Smooth muscle cell (in vitro differentiated cells): ENCODE measurements at regions not wholly inside any gene's neighbourhood (a gene's known extent, or its start where the extent isn't known, plus 50 kb on each side); places are given as distances from the start of the nearest gene placed in this dataset.

Experiments
- DNase-seq: peaks from one replicate; lab custom pipeline; 2025; ENCODE audit not compliant: unreplicated experiment; lab: John Stamatoyannopoulos, UW
- H2AFZ ChIP-seq: fragments of 200-600 bp; sonication (generic); 2 replicates; pipeline ENCODE4 v1.6.0; 2016; ENCODE audit warnings: antibody characterized with exemption, low read depth, mild to moderate bottlenecking
- H3F3A ChIP-seq: fragments of 200-600 bp; sonication (generic); 2 replicates; pipeline ENCODE4 v1.6.0; 2017; ENCODE audit warnings: antibody characterized with exemption, low read depth
- H3K27ac ChIP-seq: fragments of 200-600 bp; sonication (generic); 2 replicates; pipeline ENCODE4 v1.5.1; 2016; ENCODE audit warnings: low read depth, mild to moderate bottlenecking
- H3K27me3 ChIP-seq: fragments of 200-600 bp; sonication (generic); 2 replicates; pipeline ENCODE4 v1.6.1; 2016; ENCODE audit warnings: low read depth, mild to moderate bottlenecking
- H3K36me3 ChIP-seq: fragments of 200-600 bp; sonication (generic); 2 replicates; pipeline ENCODE4 v1.5.1; 2016; ENCODE audit warnings: low read depth
- H3K4me1 ChIP-seq: fragments of 200-600 bp; sonication (generic); 2 replicates; pipeline ENCODE4 v1.5.1; 2016; ENCODE audit warnings: low read depth
- H3K4me2 ChIP-seq: fragments of 200-600 bp; sonication (generic); 2 replicates; pipeline ENCODE4 v1.6.0; 2016; ENCODE audit warnings: mild to moderate bottlenecking
- H3K4me3 ChIP-seq: fragments of 200-600 bp; sonication (generic); 2 replicates; pipeline ENCODE4 v1.5.1; 2016; ENCODE audit warnings: mild to moderate bottlenecking
- H3K79me2 ChIP-seq: fragments of 200-600 bp; sonication (generic); 2 replicates; pipeline ENCODE4 v1.6.0; 2016; ENCODE audit warnings: low read depth, mild to moderate bottlenecking
- H3K9ac ChIP-seq: fragments of 200-600 bp; sonication (generic); 2 replicates; pipeline ENCODE4 v1.6.0; 2016; ENCODE audit warnings: low read depth
- H3K9me3 ChIP-seq: fragments of 200-600 bp; sonication (generic); replicated peaks from 2 replicates; pipeline ENCODE4 v1.5.1; 2016; ENCODE audit warnings: low read depth
- H4K20me1 ChIP-seq: fragments of 200-600 bp; sonication (generic); 2 replicates; pipeline ENCODE4 v1.6.0; 2016; ENCODE audit warnings: low read depth
- WGBS: methylation state at CpG from one replicate; pipeline ENCODE4 v1.1.7; 2016; ENCODE audit warnings: low lambda C conversion rate; 5-methylcytosine and 5-hydroxymethylcytosine counted together
- TF ChIP-seq, protein P1 (sequence below): fragments of 200-600 bp; sonication (generic); IDR thresholded peaks from 2 replicates; pipeline ENCODE4 v1.5.1; 2017; ENCODE audit warnings: borderline replicate concordance, mild to moderate bottlenecking, antibody characterized with exemption; ENCODE audit not compliant: insufficient read depth, poor library complexity, severe bottlenecking

DNA sequence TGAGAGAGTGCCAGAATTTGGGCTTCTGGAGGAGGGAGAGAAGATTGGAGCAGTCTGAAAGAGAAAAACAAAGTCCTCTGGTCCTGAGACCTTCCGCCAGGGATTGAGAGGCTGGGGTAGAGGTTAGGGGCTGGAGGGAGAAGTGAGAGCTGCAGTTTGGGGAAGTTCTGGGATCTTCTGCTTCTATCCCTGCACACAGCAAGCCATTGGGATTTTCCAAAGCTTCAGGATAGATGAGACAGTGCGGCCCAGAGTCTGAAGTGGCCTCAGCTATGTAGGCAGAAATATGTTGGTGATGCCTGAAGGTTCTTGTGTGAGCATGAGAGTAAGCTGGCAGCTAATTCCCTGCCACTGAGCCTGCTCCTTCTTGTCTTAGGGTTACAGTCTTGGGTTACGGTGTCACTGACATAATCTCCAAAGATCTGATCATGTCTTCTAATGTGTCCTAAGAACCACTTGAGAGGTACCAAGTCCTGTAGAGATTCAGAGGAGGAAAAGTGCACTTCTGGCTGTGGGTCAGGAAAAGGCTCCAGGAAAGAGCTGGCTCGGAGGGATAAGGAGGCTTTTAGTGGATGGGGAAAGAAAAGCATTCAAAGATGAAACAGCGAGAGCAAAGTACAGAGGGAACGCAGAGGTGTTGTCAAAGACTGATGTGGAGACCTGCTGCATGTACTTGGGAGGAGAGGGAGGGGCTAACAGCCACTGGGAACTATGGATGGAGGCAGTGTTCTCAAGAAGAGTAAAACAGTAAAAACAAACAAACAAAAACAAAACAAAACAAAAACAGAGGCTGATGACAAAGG, 131.1 kb upstream of the MYLIP start:
- H2AFZ ChIP-seq: no peak overlapping the region
- H3F3A ChIP-seq: no peaks in the 10 kb centered on the region
- 65% methylated on average over 6 of the region's 6 CpGs for WGBS
- peaks cover 4% of the 10 kb centered on the region for H3K4me1 ChIP-seq
- H3K4me3 ChIP-seq: no peak overlapping the region
- no peak for DNase-seq
- H3K36me3 ChIP-seq: no peaks in the 10 kb centered on the region
- H3K27ac ChIP-seq: no peak overlapping the region
- H3K27me3 ChIP-seq: no peaks in the 10 kb centered on the region
- TF ChIP-seq, protein P1, sequence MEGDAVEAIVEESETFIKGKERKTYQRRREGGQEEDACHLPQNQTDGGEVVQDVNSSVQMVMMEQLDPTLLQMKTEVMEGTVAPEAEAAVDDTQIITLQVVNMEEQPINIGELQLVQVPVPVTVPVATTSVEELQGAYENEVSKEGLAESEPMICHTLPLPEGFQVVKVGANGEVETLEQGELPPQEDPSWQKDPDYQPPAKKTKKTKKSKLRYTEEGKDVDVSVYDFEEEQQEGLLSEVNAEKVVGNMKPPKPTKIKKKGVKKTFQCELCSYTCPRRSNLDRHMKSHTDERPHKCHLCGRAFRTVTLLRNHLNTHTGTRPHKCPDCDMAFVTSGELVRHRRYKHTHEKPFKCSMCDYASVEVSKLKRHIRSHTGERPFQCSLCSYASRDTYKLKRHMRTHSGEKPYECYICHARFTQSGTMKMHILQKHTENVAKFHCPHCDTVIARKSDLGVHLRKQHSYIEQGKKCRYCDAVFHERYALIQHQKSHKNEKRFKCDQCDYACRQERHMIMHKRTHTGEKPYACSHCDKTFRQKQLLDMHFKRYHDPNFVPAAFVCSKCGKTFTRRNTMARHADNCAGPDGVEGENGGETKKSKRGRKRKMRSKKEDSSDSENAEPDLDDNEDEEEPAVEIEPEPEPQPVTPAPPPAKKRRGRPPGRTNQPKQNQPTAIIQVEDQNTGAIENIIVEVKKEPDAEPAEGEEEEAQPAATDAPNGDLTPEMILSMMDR: no peak
- no peaks in the 10 kb centered on the region for H4K20me1 ChIP-seq
- H3K4me2 ChIP-seq: no peak overlapping the region
- no peak overlapping the region for H3K9ac ChIP-seq
- no peaks in the 10 kb centered on the region for H3K79me2 ChIP-seq
- no peaks in the 10 kb centered on the region for H3K9me3 ChIP-seq

DNA sequence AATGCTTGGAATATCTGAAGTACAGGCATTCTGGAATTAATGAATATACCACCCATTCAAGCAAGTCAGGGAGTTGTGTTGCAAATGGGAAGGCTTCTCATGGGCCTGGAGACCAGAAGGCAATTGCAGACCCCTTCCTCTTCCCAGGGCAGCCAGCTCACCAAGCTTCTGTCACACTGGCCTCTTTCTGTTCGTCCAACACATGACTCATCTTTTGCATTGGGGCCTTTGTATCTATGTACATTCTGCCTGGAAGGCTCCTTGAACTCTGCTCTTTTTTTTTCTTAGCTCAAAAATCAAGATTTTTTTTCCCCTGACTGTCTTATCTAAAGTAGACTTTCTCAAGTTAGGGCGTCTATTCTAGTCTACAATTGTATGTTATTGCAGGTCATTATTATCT, 132.9 kb upstream of the MYLIP start:
- Histone ChIP-seq H2AFZ (no peak overlapping the region), H3K4me3 (no peak overlapping the region), H3K36me3 (no peaks in the 10 kb centered on the region), H4K20me1 (no peaks in the 10 kb centered on the region), H3K27ac (no peak overlapping the region), H3K79me2 (no peaks in the 10 kb centered on the region), H3K9ac (no peak overlapping the region), H3F3A (no peaks in the 10 kb centered on the region), H3K9me3 (no peaks in the 10 kb centered on the region), H3K27me3 (no peaks in the 10 kb centered on the region), H3K4me2 (no peak overlapping the region), H3K4me1 (peaks cover 4% of the 10 kb centered on the region)
- TF ChIP-seq, protein P1: no peak
- DNase-seq: no peak
- 41% methylated on average over 2 of the region's 2 CpGs for WGBS

DNA sequence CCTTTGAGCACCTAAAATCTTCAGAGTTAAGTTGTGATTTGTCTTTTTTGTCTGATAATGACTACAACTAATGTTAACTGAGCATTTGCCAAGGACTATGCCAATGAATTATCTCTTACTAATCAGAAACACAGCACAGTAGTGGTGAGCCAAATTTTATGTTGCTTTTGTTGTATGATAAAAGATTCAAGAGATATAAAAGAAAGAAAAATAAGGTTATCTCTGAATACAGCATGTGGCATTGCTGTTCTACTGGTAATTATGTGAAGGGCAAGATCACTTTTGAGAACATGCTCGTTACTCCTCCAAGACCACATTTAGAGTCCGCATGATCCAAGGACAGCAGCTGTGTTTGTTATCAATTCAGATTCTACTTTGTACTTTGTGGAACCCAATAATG, 133.4 kb upstream of the MYLIP start:
- H3K9me3 ChIP-seq: no peaks in the 10 kb centered on the region

More for the DNA sequence above, 133.4 kb upstream of the MYLIP start:
- no peak for DNase-seq
- no peaks in the 10 kb centered on the region for H3F3A ChIP-seq
- no peak overlapping the region for H3K27ac ChIP-seq
- no peaks in the 10 kb centered on the region for H3K79me2 ChIP-seq
- H3K27me3 ChIP-seq: no peaks in the 10 kb centered on the region
- TF ChIP-seq, protein P1: no peak
- no peaks in the 10 kb centered on the region for H4K20me1 ChIP-seq
- H3K36me3 ChIP-seq: no peaks in the 10 kb centered on the region
- no peak overlapping the region for H2AFZ ChIP-seq
- 93% methylated on average over 2 of the region's 2 CpGs for WGBS
- no peak overlapping the region for H3K4me3 ChIP-seq
- no peak overlapping the region for H3K4me2 ChIP-seq
- H3K9ac ChIP-seq: no peak overlapping the region
- H3K4me1 ChIP-seq: peaks cover 4% of the 10 kb centered on the region
